ENCODE measurements at regions not wholly inside any gene's neighbourhood (a gene's known extent, or its start where the extent isn't known, plus 50 kb on each side); places are given as distances from the start of the nearest gene placed in this dataset.

DNA sequence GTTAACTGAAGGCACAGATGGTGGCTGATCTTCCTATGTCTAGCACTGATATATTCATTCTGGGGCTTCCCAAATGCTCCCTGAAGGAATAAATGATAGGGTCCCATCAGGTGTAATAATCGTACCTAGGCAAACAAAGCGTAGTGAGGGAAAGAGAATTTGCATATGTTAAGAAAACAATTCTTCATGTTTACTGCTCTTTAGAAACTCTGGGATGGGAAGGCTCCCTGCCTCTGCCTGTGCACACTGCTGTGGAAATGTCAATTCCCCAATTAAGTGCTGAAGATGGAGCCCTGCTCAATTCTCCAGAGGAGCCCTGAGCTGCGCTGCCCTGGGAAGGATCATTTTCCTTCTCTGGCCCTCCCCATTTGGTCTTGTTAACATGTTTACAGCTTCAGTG is 380.9 kb upstream of the ADARB2 start:
- H3K27me3 ChIP-seq (ENCODE audit: low read depth) = peaks cover 5% of the 10 kb centered on the region
- no peak overlapping the region for H3K27ac ChIP-seq (replicated peaks)
- no peaks in the 10 kb centered on the region for H3K36me3 ChIP-seq
- no peak for DNase-seq
- peaks cover 13% of the 10 kb centered on the region for H3K9me3 ChIP-seq (replicated peaks)
- H3K4me1 ChIP-seq = no peaks in the 10 kb centered on the region
- H3K4me3 ChIP-seq = no peak overlapping the region
- intact Hi-C loops (cut with micrococcal nuclease) = no loop called here
- TF ChIP-seq, protein P1, sequence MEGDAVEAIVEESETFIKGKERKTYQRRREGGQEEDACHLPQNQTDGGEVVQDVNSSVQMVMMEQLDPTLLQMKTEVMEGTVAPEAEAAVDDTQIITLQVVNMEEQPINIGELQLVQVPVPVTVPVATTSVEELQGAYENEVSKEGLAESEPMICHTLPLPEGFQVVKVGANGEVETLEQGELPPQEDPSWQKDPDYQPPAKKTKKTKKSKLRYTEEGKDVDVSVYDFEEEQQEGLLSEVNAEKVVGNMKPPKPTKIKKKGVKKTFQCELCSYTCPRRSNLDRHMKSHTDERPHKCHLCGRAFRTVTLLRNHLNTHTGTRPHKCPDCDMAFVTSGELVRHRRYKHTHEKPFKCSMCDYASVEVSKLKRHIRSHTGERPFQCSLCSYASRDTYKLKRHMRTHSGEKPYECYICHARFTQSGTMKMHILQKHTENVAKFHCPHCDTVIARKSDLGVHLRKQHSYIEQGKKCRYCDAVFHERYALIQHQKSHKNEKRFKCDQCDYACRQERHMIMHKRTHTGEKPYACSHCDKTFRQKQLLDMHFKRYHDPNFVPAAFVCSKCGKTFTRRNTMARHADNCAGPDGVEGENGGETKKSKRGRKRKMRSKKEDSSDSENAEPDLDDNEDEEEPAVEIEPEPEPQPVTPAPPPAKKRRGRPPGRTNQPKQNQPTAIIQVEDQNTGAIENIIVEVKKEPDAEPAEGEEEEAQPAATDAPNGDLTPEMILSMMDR (IDR thresholded peaks at IDR 0.05; ENCODE audit: borderline replicate concordance) = no peak

DNA sequence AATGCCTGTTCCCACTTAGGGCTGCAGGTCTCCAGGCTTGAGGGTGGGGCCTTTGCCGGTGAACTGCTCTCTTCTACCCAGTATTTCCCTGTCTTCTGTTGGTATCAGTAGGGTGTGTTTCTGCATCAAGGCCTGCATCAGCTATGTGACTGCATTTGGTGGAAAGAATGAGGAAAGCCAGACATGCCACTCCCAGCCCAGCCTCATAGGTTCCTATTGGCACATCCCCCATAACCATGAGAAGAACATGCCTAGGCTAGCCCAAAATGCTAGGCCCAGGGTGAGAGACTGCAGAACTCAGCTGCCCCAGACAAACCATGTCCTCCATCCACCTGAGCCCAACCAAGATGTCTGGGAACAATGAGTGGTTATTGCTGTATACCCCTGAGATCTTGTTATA is 380.3 kb upstream of the ADARB2 start:
- no peak overlapping the region for H3K4me3 ChIP-seq
- TF ChIP-seq, protein P1 (IDR thresholded peaks at IDR 0.05; ENCODE audit: borderline replicate concordance) = no peak
- H3K27me3 ChIP-seq (ENCODE audit: low read depth) = peaks cover 7% of the 10 kb centered on the region
- H3K4me1 ChIP-seq = no peaks in the 10 kb centered on the region
- H3K9me3 ChIP-seq (replicated peaks) = peaks cover 13% of the 10 kb centered on the region
- intact Hi-C loops (cut with micrococcal nuclease) = no loop called here
- no peak overlapping the region for H3K27ac ChIP-seq (replicated peaks)
- no peak for DNase-seq
- no peaks in the 10 kb centered on the region for H3K36me3 ChIP-seq

GRCh38 chr10:2111965-2112364 is 374.6 kb upstream of the ADARB2 start:
- intact Hi-C loops (cut with micrococcal nuclease) = no loop called here
- H3K9me3 ChIP-seq (replicated peaks) = peaks cover 4% of the 10 kb centered on the region
- TF ChIP-seq, protein P1 (IDR thresholded peaks at IDR 0.05; ENCODE audit: borderline replicate concordance) = no peak
- DNase-seq = no peak
- H3K27ac ChIP-seq (replicated peaks) = no peak overlapping the region
- H3K4me3 ChIP-seq = no peak overlapping the region
- peaks cover 7% of the 10 kb centered on the region for H3K27me3 ChIP-seq (ENCODE audit: low read depth)
- no peaks in the 10 kb centered on the region for H3K4me1 ChIP-seq
- no peaks in the 10 kb centered on the region for H3K36me3 ChIP-seq

DNA sequence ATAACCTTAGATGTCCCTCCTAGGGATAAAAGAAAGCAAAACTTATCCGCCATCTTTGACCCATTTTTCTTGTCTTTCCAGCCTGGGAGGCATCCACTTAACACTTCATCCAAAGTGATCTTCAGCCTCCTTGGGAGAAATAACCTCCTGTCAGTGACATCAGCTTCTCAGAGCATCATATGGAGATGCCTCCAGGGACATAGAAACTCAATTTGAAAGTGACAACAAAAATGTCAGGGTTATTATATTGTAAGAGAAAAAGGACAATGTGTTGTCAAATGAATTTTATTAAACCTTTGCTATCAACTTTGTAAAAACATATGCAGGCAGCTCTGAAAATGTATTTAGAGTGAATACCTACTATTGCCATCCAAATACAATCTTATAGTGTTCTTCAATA is 371.2 kb upstream of the ADARB2 start:
- H3K36me3 ChIP-seq = no peaks in the 10 kb centered on the region
- no peak overlapping the region for H3K27ac ChIP-seq (replicated peaks)
- no peak for DNase-seq
- TF ChIP-seq, protein P1 (IDR thresholded peaks at IDR 0.05; ENCODE audit: borderline replicate concordance) = no peak
- H3K4me1 ChIP-seq = no peaks in the 10 kb centered on the region
- intact Hi-C loops (cut with micrococcal nuclease) = no loop called here
- no peak overlapping the region for H3K4me3 ChIP-seq
- peaks cover 3% of the 10 kb centered on the region for H3K9me3 ChIP-seq (replicated peaks)
- H3K27me3 ChIP-seq (ENCODE audit: low read depth) = peaks cover 4% of the 10 kb centered on the region

DNA sequence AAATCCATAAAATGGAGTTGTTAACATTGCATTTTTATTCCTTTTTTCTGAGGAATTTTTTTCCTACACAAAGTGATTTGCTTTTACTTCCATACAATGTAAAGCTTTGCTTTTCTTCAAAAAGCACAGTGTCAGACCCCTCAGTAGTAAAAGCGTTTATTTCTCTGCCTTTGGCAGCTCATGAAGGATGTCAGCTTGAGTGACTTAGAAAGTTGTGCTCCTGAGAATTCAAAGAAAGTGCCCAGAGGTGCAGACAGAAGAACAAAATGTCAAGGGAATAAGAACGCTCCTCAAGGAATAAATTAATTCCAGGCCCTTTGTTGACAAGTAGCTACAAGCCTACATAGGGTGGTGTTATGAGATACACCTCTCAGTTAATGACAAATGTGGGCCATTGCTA is 369.3 kb upstream of the ADARB2 start:
- TF ChIP-seq, protein P1 (IDR thresholded peaks at IDR 0.05; ENCODE audit: borderline replicate concordance) = no peak
- H3K27ac ChIP-seq (replicated peaks) = no peak overlapping the region
- peaks cover 3% of the 10 kb centered on the region for H3K9me3 ChIP-seq (replicated peaks)
- intact Hi-C loops (cut with micrococcal nuclease) = no loop called here
- H3K4me3 ChIP-seq = no peak overlapping the region
- no peaks in the 10 kb centered on the region for H3K27me3 ChIP-seq (ENCODE audit: low read depth)
- H3K4me1 ChIP-seq = no peaks in the 10 kb centered on the region
- DNase-seq = no peak
- H3K36me3 ChIP-seq = no peaks in the 10 kb centered on the region

DNA sequence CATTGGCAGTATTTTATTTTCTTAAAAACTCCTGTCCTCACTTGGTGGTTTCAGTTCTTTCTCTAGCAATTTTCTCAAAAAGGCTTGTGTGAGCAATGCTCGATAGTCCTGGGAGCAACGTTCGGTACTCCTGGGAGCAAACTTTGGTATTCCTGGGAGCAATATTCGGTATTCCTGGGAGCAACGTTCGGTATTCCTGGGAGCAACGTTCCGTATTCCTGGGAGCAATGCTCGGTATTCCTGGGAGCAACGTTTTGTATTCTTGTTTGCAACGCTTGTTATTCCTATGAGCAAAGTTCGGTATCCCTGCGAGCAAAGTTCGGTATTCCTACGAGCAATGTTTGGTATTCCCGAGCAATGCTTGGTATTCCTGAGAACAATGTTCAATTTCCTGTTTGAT is 362.0 kb upstream of the ADARB2 start:
- TF ChIP-seq, protein P1 (IDR thresholded peaks at IDR 0.05; ENCODE audit: borderline replicate concordance) = no peak
- intact Hi-C loops (cut with micrococcal nuclease) = no loop called here
- Histone ChIP-seq H3K4me1 (no peaks in the 10 kb centered on the region), H3K36me3 (no peaks in the 10 kb centered on the region), H3K27me3 (ENCODE audit: low read depth) (no peaks in the 10 kb centered on the region), H3K27ac (replicated peaks) (no peak overlapping the region), H3K4me3 (no peak overlapping the region), H3K9me3 (replicated peaks) (no peaks in the 10 kb centered on the region)
- no peak for DNase-seq

Measured in left ventricle myocardium inferior (tissue), 1 donor.